ENCODE measurements at regions not wholly inside any gene's neighbourhood (a gene's known extent, or its start where the extent isn't known, plus 50 kb on each side); places are given as distances from the start of the nearest gene placed in this dataset.

GRCh38 chr10:123475466-123475865, 190.7 kb upstream of the GPR26 start (continued):
- TF ChIP-seq SIN3A (conservative IDR thresholded peaks at IDR 0.05 in 1 of 2, IDR thresholded peaks at IDR 0.05 in 1 of 2; ENCODE audit: low read depth in 1 of 2, low read length in 2 of 2) (no peak), TEAD4 (IDR thresholded peaks at IDR 0.05; ENCODE audit: low read depth, low read length) (no peak), NRF1 (IDR thresholded peaks at IDR 0.05; ENCODE audit: low read depth, low read length) (no peak)

Measured in H1 (cell line).